ENCODE measurements at regions not wholly inside any gene's neighbourhood (a gene's known extent, or its start where the extent isn't known, plus 50 kb on each side); places are given as distances from the start of the nearest gene placed in this dataset.
"Not testable (repeated sequence)": the region's sequence is repeated elsewhere in the genome, so short reads cannot be mapped to it uniquely, and the experiment has no call there.

DNA sequence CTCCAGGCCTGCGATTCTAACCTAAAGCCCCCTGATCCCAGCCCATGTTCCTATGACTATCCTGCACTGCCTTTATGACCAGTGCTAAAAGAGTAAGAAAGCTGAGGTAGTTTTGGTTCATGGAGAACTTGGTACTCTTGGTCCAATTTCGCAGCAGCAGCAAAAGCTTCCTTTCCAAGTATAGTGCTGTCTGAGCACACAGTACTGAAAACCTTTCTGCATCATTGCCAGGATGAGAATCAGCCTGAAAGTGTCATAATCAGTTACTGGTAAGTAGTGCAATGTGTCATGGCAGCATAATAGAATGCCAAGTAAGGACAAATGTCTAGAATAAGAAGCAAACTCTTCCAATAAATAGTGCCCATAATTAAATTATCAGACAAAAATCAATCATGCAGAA, 889.6 kb upstream of the ADGRL4 start:
- TF ChIP-seq CTCF (IDR thresholded peaks at IDR 0.05; ENCODE audit: borderline replicate concordance, control extremely low read depth, extremely low read depth, insufficient read depth, missing control alignments), result no peak
- no peak for DNase-seq (ENCODE audit: low spot score)
- in situ Hi-C loops (cut with MboI; ENCODE audit: low sequenced_read_pairs, unreplicated experiment), result no loop called here

DNA sequence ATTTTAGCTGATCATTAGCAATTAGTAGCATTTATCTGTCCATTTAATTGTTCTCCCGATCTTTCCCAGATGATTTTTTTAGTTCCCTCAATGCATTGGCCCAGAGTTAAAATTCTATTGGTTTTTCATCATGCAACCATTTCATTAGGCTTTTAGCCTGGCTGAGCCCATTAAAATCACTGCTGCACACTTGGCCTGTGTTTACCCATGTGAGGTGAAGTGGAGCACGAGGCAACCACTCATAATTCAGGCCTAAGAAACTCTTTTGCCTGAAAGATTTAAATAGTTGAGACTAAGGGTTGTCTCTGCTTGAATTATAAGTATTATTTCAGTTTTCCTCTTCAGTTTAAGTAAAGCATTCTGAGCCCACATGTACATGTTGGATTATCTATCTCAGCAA, 889.0 kb upstream of the ADGRL4 start:
- DNase-seq (ENCODE audit: low spot score), result no peak
- TF ChIP-seq CTCF (IDR thresholded peaks at IDR 0.05; ENCODE audit: borderline replicate concordance, control extremely low read depth, extremely low read depth, insufficient read depth, missing control alignments), result no peak
- in situ Hi-C loops (cut with MboI; ENCODE audit: low sequenced_read_pairs, unreplicated experiment), result no loop called here

- in situ Hi-C loops (cut with MboI; ENCODE audit: low sequenced_read_pairs, unreplicated experiment); DNase-seq (ENCODE audit: low spot score): not testable (repeated sequence)
These were observed 887.6 kb upstream of the ADGRL4 start for GRCh38 chr1:79894129-79894528.

GRCh38 chr1:79887059-79887458, 880.5 kb upstream of the ADGRL4 start:
- DNase-seq (ENCODE audit: low spot score), result no peak
- TF ChIP-seq CTCF (IDR thresholded peaks at IDR 0.05; ENCODE audit: borderline replicate concordance, control extremely low read depth, extremely low read depth, insufficient read depth, missing control alignments), result no peak
- in situ Hi-C loops (cut with MboI; ENCODE audit: low sequenced_read_pairs, unreplicated experiment), result no loop called here

GRCh38 chr1:79885101-79885500, 878.6 kb upstream of the ADGRL4 start:
- DNase-seq (ENCODE audit: low spot score), result no peak
- no peak for TF ChIP-seq CTCF (IDR thresholded peaks at IDR 0.05; ENCODE audit: borderline replicate concordance, control extremely low read depth, extremely low read depth, insufficient read depth, missing control alignments)
- in situ Hi-C loops (cut with MboI; ENCODE audit: low sequenced_read_pairs, unreplicated experiment), result no loop called here

DNA sequence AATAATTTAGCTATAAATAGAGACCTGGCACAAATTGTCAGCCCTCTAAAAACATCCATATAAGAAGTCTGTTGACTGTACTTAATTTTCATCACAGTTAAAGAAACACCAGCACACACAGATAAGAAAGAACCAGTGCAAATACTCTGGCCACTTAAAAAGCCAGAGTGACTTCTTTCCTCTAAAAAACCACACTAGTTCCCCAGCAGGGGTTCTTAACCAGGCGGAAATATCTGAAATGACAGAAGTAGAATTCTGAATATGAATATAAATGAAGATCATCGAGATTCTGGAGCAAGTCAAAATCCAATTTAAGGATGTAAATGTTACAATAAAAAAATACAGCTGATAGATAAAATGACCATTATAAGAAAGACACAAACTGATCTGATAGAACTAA, 870.6 kb upstream of the ADGRL4 start:
- in situ Hi-C loops (cut with MboI; ENCODE audit: low sequenced_read_pairs, unreplicated experiment), result no loop called here
- no peak for DNase-seq (ENCODE audit: low spot score)
- no peak for TF ChIP-seq CTCF (IDR thresholded peaks at IDR 0.05; ENCODE audit: borderline replicate concordance, control extremely low read depth, extremely low read depth, insufficient read depth, missing control alignments)

DNA sequence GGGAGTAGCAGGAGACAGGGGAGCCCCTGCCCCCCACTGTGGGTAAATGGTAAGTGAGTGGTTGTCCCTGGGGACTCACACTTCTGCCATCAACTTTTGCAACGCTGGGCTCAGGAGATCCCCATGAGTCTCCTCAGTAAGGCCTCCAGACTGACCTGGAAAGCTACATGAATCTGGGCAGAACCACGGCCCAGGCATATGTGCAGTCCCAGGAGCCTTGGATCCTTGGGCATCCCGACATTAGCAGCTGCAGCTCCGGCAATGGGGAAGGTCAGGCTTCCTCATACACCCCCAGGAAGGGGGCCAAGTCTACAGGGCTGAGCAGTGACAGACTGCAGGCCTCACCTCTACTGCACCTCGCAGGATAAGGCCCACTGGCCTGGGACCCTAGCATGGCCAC, 868.7 kb upstream of the ADGRL4 start:
- in situ Hi-C loops (cut with MboI; ENCODE audit: low sequenced_read_pairs, unreplicated experiment), result no loop called here

More for the DNA sequence above, 868.7 kb upstream of the ADGRL4 start:
- TF ChIP-seq CTCF (IDR thresholded peaks at IDR 0.05; ENCODE audit: borderline replicate concordance, control extremely low read depth, extremely low read depth, insufficient read depth, missing control alignments), result no peak
- no peak for DNase-seq (ENCODE audit: low spot score)
